Ovary (tissue), 7 donors: ENCODE measurements at regions not wholly inside any gene's neighbourhood (a gene's known extent, or its start where the extent isn't known, plus 50 kb on each side); places are given as distances from the start of the nearest gene placed in this dataset.

Source experiments
- DNase-seq, 5 donors: peaks; one replicate each; pipeline ENCODE4 v3.0.0-alpha.2; 2019 to 2020
- H3K27ac ChIP-seq, 2 donors: fragments of 200-600 bp; one replicate each; pipeline versions ENCODE4 v1.5.1 to v1.8.0; 2019 to 2022
- H3K27me3 ChIP-seq: fragments of 200-600 bp; one replicate; pipeline ENCODE4 v1.8.0; 2022
- H3K36me3 ChIP-seq: fragments of 200-600 bp; sonication (generic); one replicate; pipeline ENCODE4 v1.5.1; 2019
- H3K4me1 ChIP-seq: one replicate; pipeline ENCODE4 v1.8.1; 2013; ENCODE audit warnings: mild to moderate bottlenecking, moderate library complexity; ENCODE audit not compliant: insufficient read depth
- H3K4me3 ChIP-seq: fragments of 200-600 bp; sonication (generic); one replicate; pipeline ENCODE4 v1.5.1; 2017
- H3K9me3 ChIP-seq, 2 donors: fragments of 200-600 bp in 1 of 2; sonication (generic) in 1 of 2; one replicate each; pipeline versions ENCODE4 v1.5.1 to v1.8.1; 2013 to 2019; ENCODE audit warnings: mild to moderate bottlenecking in 1 of 2, moderate library complexity in 1 of 2
- EP300 ChIP-seq: sonication (generic); formaldehyde crosslinking; IDR thresholded peaks from one replicate; pipeline ENCODE4 v1.6.1; 2017; ENCODE audit warnings: antibody characterized with exemption
- POLR2A ChIP-seq: fragments of 450-650 bp; IDR thresholded peaks from one replicate; pipeline ENCODE4 v1.6.1; 2017; ENCODE audit warnings: antibody characterized with exemption, mild to moderate bottlenecking, moderate library complexity
- WGBS, 3 donors: extraction: QIAGEN DNeasy Blood & Tissue Kit in 1 of 3; methylation state at CpG; one replicate each; pipeline versions ENCODE4 v1.1.5 to v1.1.7; 2013 to 2017; 5-methylcytosine and 5-hydroxymethylcytosine counted together
- intact Hi-C, 4 donors: fragments of 100-400 bp; cut with DNase I; formaldehyde crosslinking; loops; one replicate each; pipeline versions ENCODE4 v1.11.0 to v1.15.1; 2022 to 2023
- TF ChIP-seq, protein P1 (sequence below), 3 donors: fragments of 450-650 bp in 2 of 3; fragments of 200-600 bp in 1 of 3; IDR thresholded peaks; one replicate each; pipeline versions ENCODE4 v1.5.1 to v1.8.0; 2016 to 2022; ENCODE audit warnings: antibody characterized with exemption in 3 of 3, mild to moderate bottlenecking in 1 of 3
- donor health status: DM: no; HTN: no; CAD: no; lungs with moderate emphysema.
- donor health status: DM: no; HTN: no; CAD: no.
- donor health status: Bipolar disorder and iron deficiency.
- donor health status: DM: no; HTN: no; CAD: no.
- donor health status: DM: yes; HTN: yes; CAD: no.

GRCh38 chr14:32018391-32019092 lies 58.6 kb upstream of the ARHGAP5 start:
- H3K27me3 ChIP-seq = no peaks in the 10 kb centered on the region
- WGBS, 3 donors = 68 to 73% (median 70%) methylated on average over 3 of the region's 3 CpGs
- H3K36me3 ChIP-seq = no peaks in the 10 kb centered on the region
- intact Hi-C loops = no loop called here
- no peaks in the 10 kb centered on the region for H3K9me3 ChIP-seq
- H3K27ac ChIP-seq = no peak overlapping the region
- TF ChIP-seq EP300 = no peak
- no peak for TF ChIP-seq POLR2A
- TF ChIP-seq, protein P1, sequence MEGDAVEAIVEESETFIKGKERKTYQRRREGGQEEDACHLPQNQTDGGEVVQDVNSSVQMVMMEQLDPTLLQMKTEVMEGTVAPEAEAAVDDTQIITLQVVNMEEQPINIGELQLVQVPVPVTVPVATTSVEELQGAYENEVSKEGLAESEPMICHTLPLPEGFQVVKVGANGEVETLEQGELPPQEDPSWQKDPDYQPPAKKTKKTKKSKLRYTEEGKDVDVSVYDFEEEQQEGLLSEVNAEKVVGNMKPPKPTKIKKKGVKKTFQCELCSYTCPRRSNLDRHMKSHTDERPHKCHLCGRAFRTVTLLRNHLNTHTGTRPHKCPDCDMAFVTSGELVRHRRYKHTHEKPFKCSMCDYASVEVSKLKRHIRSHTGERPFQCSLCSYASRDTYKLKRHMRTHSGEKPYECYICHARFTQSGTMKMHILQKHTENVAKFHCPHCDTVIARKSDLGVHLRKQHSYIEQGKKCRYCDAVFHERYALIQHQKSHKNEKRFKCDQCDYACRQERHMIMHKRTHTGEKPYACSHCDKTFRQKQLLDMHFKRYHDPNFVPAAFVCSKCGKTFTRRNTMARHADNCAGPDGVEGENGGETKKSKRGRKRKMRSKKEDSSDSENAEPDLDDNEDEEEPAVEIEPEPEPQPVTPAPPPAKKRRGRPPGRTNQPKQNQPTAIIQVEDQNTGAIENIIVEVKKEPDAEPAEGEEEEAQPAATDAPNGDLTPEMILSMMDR (IDR thresholded peaks at IDR 0.05) = no peak
- no peaks in the 10 kb centered on the region for H3K4me1 ChIP-seq
- no peak for DNase-seq
- H3K4me3 ChIP-seq = no peak overlapping the region

DNA sequence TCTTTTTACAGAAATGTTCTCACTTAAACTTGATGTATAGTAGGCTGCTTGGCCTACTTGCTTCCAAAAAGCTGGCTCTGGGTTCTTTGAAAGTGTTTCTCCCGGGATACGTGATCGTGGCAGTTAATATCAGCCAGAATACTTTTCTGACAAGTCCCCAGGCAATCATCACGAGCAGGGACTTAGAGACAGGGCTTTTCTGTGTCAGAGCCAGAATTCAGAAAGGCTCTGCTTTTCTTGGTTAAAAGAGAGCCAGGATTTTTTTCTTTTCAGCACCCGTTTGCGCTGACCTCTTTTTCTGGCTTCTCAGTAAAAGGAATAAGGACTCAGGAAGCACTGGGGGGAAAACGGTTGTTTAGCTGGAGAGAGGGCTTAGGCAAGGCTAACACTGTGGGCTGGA lies 57.8 kb upstream of the ARHGAP5 start:
- whole genome bisulfite sequencing, 3 donors = 67 to 74% (median 72%) methylated on average over 7 of the region's 7 CpGs
- Histone ChIP-seq H3K4me3 (no peak overlapping the region), H3K9me3 (no peaks in the 10 kb centered on the region), H3K4me1 (no peaks in the 10 kb centered on the region), H3K36me3 (no peaks in the 10 kb centered on the region), H3K27me3 (no peaks in the 10 kb centered on the region), H3K27ac (no peak overlapping the region)
- TF ChIP-seq, protein P1 (IDR thresholded peaks at IDR 0.05) = no peak
- no peak for TF ChIP-seq POLR2A
- intact Hi-C loops = no loop called here
- DNase-seq = no peak

DNA sequence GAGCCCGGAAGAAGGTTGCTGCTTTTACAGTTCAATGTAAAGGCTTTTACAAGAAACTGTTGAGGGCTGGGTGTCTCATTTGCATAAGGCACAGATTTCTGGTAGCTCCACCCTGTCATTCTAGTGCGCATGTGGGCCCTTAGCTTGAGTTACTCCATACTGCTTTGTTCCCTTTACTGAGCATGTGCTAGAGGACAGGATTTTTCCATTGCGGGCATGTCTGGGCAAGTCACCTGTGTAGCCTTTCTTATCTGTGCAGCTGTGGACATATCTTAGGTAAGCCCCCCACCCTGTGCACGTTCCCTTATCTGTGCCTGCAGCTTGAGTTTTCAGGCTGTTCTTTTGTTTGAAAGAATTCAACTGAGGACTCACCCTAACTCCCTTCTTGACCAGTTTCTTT lies 56.2 kb upstream of the ARHGAP5 start:
- TF ChIP-seq EP300 = no peak
- no peak for TF ChIP-seq POLR2A
- TF ChIP-seq, protein P1 (IDR thresholded peaks at IDR 0.05) = no peak
- H3K27ac ChIP-seq = no peak overlapping the region
- intact Hi-C loops = no loop called here
- H3K4me1 ChIP-seq = no peaks in the 10 kb centered on the region
- DNase-seq = no peak
- 86 to 88% (median 87%) methylated on average over 4 of the region's 4 CpGs for WGBS, 3 donors
- no peaks in the 10 kb centered on the region for H3K9me3 ChIP-seq
- H3K27me3 ChIP-seq = no peaks in the 10 kb centered on the region
- no peak overlapping the region for H3K4me3 ChIP-seq
- no peaks in the 10 kb centered on the region for H3K36me3 ChIP-seq

GRCh38 chr14:32021341-32021740 lies 55.8 kb upstream of the ARHGAP5 start:
- Histone ChIP-seq H3K36me3 (no peaks in the 10 kb centered on the region), H3K27ac (no peak overlapping the region), H3K4me3 (no peak overlapping the region), H3K9me3 (no peaks in the 10 kb centered on the region), H3K4me1 (no peaks in the 10 kb centered on the region), H3K27me3 (no peaks in the 10 kb centered on the region)
- 91 to 94% (median 92%) methylated on average over 3 of the region's 3 CpGs for WGBS, 3 donors
- intact Hi-C loops = no loop called here
- TF ChIP-seq EP300 (no peak), POLR2A (no peak)
- TF ChIP-seq, protein P1 (IDR thresholded peaks at IDR 0.05) = no peak
- DNase-seq = no peak
